Activated CD4-positive, alpha-beta T cell treated with anti-CD3 and anti-CD28 coated beads, Interleukin-2, Interleukin-6, amounts not matched to agents 100 ng/mL and 50 ng/mL, durations not matched to agents 16 hours and 8 hours (primary cell): ENCODE measurements at regions not wholly inside any gene's neighbourhood (a gene's known extent, or its start where the extent isn't known, plus 50 kb on each side); places are given as distances from the start of the nearest gene placed in this dataset.
"Not testable (repeated sequence)": the region's sequence is repeated elsewhere in the genome, so short reads cannot be mapped to it uniquely, and the experiment has no call there.

Source experiments
- DNase-seq: peaks from one replicate; pipeline ENCODE4 v3.0.0-alpha.2; 2020

DNA sequence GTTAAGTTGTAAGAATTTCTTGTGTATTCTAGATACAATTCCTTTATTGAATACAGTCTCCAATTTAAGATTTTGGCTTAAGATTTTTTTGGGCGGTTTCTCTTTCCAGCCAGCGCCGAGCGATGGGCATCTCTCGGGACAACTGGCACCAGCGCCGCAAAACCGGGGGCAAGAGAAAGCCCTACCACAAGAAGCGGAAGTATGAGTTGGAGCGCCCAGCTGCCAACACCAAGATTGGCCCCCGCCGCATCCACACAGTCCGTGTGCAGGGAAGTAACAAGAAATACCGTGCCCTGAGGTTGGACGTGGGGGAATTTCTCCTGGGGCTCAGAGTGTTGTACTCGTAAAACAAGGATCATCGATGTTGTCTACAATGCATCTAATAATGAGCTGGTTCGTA lies 278.7 kb upstream of the TARS1 start:
- no peak for DNase-seq

DNA sequence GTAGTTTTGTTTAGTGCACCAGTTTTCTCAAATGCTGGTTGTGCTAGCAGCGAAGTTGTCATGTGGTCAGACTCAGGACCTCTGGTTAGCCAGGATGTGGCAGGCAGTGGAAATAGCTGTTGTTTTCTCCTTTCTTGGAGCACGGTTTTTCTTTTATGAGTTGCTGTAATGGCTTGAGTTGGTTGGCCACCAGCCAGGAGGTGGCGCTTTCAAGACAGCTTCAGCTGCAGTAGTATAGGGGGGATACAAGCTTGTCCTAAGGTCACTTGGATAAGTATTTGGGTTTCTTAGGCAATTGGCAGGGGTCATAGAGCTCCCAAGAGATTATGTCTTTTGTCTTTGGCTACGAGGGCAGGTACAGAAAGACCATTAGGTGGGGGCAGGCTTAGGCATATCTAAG lies 274.2 kb upstream of the TARS1 start:
- no peak for DNase-seq

DNA sequence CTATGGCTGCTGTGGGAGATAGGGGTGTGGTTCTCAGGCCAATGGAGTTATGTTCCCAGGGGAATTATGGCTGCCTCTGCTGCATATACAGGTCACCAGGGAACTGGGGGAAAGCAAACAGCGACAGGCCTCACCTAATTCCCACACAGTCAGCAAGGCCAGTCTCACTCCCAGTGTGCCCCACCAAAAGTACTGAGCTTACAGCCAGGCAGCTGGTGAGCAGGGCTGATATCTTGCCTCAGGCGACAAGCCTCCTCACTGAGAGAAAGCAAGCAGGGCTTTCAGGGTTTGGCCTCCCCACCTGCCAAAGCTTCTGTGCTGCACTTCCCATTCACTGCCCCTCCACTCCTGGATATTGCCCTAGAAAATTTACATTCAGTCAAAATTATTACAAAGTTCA lies 273.8 kb upstream of the TARS1 start:
- no peak for DNase-seq

DNA sequence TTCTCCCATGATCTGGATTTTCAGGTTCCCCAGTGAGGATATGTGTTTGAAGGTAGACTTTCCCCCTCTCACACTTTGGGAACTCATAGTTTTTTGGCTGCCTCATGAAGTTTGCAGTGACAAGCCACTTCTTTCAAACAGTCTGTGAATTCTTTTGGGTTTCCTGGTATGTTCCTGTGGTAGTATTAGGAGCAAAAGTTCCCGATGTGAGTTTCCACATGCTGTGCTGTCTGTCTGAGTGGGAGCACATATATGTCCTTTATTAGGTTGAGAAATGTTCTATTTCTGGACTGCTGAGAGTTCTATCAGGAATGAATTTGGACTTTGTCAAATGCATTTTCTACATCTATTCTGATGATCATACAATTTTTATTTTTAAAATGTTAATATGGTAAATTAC lies 273.2 kb upstream of the TARS1 start:
- DNase-seq: no peak

DNA sequence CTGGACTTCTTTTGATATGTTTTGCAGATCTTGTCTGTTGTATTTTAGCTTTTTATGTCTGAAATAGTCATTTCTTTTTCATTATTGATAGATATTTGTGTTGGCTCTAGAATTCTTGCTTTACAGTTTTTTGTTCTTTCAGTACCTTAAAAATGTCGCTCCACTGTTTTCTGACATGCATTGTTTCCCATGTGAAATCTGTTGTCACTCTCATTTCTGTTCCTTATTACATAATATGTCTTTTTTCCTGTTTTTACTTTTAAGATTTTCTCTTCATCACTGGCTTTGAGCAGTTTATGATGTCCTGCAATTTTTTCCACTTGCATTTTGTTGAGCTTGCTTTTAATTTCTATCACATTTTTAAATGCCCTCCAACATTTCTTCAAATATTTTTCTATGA lies 270.4 kb upstream of the TARS1 start:
- DNase-seq: no peak

DNA sequence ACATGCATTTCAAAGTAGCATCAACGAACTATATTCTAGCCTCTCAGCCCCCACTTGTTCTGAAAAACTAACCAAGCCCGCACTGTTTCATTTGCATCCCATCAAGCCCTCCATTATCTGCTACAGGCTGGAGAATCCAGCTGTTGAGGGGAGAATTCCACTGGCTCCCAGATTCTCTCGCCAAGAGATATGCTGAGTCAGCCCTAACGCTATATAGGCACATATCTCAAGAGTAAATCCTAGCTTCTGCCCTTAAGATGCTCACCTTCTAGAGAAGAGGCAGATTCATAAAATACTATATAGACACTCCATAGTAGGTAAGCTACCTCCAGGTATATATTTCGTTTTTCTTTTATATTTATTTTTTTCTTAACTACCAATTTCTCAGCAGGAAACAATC lies 266.4 kb upstream of the TARS1 start:
- no peak for DNase-seq

DNA sequence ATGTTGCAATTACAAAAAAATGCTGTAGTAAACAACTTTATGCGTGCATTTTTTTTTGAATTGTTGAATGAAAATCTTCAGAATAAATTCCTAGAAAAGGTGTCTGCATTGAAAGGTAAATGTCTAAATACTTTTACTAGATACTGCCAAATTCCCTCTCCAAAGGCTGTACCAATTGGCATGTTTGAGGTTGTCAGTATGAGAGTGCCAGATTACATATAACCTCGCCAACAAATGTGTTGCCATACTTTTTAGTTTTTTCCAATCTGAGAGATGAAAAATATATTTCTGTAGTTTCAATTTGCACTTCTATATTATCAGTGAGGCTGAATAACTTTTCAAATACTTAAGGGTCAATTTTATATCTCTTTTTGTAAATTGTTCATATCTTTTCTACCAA lies 261.5 kb upstream of the TARS1 start:
- DNase-seq: no peak

DNA sequence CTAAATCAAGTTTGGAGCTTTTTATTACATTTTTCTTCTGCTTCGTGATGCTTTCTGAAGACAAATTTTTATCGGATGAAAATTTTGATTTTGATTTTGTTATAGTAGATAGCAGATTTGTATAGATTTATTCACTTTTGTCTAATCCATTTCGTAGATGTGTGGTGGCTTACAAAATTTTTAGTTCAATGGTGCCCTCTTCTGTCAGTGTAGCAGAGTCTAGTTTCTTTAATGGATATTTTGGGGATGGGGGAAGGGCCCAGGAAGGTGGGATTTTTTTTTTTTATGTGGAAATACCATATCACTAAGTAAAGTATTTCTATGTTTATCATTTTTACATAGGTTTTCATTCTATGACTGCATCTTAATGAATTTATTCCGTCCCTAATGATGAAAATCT lies 259.9 kb upstream of the TARS1 start:
- no peak for DNase-seq

DNA sequence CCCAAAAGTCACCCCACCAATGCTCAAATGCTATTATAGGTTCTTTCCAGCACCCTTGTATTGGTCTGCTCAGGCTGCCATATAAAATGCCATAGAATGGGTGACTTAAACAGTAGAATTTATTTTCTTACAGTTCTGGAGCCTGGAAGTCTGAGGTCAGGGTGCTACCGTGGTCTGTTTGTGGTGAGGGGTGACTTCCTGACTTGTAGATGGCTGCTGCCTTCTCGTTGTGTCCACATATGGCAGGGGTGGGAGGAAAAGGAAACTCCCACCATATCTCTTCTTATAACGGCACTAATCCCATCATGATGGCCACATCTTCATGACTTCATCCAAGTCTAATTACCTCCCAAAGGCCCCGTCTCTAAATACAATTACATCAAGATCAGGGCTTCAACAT lies 257.8 kb upstream of the TARS1 start:
- no peak for DNase-seq

DNA sequence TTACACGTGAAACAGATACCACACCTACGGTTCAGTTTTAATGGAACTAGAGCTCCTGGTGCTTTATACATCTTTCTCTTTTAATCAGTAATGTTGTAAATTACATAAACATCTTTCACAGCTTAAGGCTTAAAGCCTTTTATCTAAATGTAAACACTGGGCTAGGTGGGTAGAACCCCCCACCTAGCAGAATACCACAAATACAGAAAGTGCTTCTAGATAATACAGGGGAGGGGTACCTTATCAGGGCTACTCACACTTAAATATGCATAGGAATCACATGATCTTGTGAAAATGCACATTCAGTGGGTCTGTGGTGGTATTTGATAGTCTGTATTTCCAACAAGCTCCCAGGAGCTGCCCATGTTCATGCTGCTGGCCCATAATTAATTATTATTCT lies 256.4 kb upstream of the TARS1 start:
- no peak for DNase-seq

DNA sequence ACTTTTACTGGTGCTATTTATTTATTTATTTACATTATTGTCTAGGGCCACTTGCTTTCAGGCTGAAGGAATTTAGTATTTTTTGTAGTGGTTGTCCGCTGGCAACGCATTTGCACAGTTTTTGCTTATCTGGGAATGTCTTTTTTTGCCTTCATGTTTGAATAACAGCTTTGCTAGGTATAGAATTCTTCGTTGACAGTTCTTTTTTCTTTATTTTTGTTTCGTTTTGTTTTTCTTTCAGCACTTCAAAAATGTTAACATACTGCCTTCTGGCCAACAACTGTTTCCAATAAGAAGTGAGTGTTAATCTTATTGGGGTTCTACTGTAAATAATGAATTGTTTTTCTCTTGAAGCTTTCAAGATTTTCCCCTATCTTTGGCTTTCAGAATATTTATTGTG lies 252.7 kb upstream of the TARS1 start:
- DNase-seq: no peak

DNA sequence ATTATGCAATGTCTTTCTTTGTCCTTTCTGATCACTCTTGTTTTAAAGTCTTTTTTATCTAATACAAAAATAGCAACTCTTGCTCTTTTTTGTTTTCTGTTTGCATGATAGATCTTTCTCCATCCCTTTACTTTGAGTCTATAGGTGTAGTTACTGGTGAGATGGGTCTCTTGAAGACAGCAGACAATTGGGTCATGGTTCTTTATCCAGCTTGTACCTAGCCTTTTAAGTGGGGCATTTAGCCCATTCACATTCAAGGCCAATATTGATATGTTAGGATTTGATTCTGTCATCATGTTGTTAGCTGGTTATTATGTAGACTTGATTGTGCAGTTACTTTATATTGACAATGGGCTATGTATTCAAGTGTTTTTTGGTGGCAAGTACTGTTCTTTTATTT lies 245.9 kb upstream of the TARS1 start:
- no peak for DNase-seq

DNA sequence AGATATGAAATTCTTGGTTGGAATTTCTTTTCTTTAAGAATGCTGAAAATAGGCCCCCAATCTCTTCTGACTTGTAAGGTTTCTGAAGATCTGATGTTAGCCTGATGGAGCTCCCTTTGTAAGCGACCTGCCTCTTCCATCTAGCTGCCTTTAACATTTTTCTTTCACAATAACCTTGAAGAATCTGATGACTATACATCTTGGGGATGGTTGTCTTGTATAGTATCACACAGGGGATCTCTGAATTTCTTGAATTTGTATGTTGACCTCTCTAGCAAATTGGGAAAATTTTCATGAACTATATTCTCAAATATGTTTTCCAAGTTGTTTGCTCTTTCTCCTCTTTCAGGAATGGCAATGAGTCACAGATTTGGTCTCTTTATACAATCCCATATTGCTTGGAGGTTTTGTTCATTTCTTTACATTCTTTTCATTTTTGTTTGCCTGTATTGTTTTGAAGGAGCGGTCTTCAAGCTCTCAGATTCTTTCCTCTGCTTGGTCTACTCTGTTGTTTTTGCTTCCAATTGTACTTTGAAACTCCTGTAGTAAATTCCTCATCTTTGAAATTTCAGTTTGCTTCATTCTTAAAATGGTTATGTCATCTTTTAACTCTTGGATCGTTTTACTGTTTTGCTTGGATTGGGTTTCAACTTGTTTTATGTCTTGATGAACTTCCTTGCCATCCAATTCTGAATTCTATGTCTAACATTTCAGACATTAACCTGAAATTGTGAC lies 245.2 kb upstream of the TARS1 start:
- no peak for DNase-seq

DNA sequence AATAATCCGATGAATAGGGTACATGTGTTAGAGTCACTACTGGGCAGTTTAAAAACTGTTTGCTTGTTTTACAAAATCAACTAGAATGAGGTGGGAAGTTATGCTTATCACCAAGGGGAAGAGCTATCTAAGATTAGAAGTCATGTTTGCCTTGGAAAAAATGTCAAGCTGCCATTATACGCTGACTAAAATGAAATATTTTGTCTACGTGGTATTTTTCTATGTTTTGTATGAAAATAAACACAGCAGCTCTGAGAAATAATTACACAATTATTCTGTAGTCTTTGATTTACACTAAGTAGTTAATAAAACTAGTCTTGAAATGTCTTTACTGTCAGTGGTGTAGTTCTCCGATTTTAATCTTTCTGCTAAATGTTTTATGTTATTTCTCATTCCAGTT lies 241.9 kb upstream of the TARS1 start:
- no peak for DNase-seq

DNA sequence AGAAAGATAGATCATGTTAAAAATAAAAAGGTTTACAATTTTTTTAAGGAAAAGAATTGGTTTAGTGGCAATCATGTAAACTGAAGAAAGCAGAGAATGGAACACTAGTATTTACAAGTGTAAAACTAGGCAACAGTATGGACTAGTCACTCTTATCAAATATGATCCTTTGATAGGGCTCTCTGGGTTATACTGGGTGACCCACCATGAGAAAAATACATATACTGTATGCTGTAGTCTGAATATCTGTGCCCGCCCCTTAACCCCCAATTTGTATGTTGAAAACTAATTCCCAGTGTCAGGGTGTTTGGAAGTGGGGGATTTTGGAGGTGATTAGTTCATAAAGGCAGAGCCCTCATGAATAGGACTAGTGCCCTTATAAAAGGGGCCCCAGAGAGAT lies 236.8 kb upstream of the TARS1 start:
- no peak for DNase-seq

DNA sequence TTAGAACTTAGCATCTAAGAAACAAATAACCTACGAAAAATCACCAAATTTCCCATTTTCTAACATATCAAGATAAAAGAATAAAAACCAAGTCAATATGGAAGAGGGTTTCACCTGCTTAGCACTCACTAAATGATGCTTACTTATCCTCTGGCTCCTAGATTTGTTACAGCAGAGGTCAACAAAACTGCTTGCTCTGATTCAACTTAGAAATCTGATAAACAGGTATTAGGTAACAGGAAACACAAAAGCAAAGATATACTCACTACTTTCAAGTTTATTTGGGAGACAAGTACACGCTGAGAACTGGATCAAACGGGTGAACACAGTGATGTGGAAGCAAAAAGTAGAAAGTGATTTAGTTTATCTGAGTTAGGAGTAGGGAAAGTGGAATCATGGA lies 235.7 kb upstream of the TARS1 start:
- no peak for DNase-seq

DNA sequence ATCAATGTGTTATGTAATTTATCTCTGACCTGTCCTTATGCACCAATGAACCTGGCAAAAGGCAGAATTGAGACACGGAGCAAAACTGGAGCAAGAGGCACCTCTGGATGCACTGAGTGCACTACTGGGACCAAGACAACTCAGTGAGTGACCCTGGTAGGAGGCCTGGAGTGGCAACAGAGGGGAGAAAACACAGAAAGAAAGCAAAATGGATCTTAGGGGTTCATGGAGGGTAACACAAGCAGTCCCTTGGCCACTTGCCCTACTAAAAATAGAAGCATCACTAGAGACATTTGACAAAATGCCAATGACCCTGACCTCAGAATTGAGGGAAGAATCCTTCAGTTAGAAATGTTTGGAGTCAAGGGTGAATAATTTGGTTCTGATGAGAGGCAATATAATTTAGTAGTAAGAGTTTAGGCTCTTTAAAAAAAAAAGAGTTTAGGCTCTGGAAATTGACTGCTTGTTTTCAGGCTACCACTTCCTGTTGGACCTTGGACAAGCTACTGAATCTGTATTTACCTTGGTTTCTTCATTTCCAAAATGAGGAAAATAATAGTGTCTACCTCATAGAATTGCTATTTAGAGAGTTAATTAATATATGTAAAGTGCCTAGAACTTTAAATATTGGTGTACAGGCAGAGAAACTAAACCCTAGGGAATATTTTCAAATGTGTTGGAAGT lies 234.9 kb upstream of the TARS1 start:
- DNase-seq: no peak

DNA sequence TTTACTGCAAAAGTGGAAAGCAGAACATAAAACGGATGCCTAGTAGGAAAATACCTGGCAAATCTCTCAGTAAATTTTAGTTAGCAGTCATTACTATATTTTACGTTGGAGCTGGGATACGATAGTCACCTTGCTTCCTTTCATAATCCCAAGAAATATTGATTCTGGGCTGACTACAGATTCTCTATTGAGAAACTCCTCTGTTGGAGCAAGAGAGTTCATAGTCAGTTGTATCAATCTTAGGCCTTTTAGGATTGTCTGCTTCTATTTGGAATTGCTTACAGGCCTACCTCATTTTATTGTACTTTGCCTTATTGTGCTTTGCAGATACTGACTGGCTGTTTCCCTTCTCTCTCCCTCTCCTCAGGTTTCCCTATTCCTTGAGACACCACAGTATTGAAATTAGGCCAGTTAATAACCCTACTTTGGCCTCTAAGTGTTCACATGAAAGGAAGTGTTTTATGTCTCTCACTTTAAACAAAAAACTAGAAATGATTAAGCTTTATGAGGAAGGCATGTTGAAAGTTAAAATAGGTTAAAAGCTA lies 233.7 kb upstream of the TARS1 start:
- DNase-seq: no peak

DNA sequence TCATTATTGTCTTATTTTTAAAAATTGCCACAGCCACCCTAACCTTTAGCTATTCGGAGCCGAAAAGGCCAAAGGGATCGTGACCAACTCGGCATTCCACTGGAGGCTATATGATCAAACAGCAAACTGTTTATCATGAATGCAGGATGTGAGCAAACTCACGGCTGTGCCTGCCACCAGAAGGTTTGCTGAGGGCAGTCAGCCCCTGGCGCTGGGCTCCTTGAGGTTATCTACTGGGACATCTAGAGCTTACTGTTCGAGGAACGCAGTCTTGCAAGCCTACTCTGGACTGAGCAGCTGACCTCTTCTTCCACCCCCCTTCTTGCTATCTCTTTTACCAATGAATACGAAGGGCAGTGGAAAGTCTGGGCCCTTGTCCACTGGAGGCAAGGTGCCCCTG lies 231.5 kb upstream of the TARS1 start:
- DNase-seq: no peak

DNA sequence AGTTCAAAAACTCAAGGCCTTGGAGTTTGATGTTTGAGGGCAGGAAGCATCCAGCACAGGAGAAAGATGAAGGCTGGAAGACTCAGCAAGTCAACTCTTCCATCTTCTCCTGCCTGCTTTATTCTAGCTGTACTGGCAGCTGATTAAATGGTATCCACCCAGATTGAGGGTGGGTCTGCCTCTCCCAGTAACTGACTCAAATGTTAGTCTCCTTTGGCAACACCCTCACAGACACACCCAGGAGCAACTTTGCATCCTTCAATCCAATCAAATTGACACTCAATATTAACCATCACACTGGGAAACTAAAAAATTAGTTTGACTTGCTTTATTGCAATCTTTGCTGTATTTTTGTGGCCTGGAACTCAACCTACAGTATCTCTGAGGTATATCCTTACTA lies 230.5 kb upstream of the TARS1 start:
- not testable (repeated sequence) for DNase-seq

DNA sequence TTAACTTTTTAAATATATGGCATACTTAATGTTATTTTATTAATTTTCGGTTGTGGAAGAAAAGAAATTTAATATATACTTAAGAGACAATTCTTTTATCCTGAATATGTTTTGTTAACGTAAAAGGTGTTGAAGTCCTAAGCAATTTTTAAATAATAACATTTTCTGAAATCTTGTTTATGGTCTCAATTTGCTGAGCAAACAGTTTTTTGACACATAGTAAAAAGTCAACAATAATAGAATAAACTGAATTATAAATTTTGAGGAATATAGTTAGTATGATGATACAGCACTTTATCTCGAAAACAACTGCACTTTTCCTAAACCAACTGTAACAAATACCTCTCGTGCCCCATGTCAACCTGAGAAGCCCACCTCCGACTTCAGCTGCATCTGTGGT lies 229.8 kb upstream of the TARS1 start:
- no peak for DNase-seq

DNA sequence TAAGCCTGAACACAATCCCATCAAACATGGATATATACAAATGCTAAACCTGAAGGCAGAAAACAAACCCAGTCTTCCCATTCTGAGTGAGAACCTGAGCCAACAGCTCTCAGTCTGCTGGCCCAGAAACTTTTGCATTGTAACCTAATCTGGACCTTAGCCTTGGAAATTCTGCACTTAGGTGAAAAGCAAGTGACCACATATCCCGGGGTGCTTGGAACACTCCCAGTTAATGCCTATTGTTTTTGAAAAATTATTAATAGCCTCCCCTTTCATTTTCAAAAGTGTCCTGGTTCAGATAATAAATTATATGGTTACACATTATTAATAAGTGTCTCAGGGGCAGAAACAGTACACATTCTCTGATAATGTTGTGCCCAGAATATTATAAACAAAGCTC lies 228.3 kb upstream of the TARS1 start:
- no peak for DNase-seq

DNA sequence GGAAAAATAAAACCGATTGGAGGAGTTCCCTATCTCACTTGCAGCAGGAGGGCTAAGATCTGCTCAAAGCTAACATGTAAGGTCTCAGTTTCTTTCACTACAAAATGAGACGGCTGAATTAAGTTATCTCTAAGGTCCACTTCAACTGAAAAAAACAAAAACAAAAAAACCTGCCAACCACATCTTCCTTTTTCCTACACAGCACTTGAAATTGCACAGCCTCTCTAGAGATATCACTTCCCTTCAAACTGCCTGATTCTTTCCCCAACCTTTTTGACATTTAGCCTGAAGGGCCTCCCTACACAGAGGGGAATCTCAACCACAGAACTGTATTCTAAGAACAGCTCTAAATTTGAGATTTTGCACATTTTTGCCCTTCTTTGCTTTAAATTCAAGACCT lies 227.9 kb upstream of the TARS1 start:
- DNase-seq: no peak

DNA sequence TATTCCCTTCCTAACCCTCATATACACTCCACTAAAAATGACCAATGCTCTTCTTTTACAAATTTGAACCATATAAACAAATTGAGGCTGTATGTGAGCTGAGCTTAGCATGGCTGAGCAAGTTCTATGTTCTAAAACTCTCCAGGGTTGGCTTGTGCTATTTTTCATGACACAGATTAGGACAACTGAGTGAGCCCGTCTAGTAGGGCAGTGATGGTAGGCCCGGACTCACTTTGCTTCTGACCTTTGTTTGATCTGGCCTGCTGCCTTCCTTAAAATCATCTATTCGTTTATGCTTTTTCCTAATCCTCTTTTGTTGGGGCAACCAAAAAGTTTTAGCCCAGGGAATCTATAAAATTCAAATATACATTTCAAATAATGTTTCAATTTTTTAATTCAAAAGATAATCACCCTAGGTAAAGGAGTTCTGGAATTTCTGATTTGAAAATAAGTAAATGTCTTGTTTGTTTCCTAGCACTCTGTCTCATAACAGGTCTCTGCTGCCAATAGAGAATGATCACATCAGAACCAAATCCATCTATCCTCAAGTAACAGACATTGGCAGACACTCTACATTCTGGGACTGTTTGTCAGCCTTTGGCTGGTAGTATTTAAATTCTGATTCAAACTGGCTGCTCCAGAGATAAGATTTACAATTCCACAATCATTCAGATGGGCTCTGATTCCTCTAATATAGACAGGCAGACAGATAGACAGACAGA lies 217.0 kb upstream of the TARS1 start:
- DNase-seq: no peak
